K562 (cell line): ENCODE measurements at regions not wholly inside any gene's neighbourhood (a gene's known extent, or its start where the extent isn't known, plus 50 kb on each side); places are given as distances from the start of the nearest gene placed in this dataset.

Experiments used
- CBX1 ChIP-seq: sonication (generic); IDR thresholded peaks from 2 replicates; pipeline ENCODE4 v1.6.1; 2016; ENCODE audit warnings: antibody characterized with exemption, low read depth, mild to moderate bottlenecking
- EP400 ChIP-seq: fragments of 450-650 bp; IDR thresholded peaks from 2 replicates; pipeline ENCODE4 v1.6.1; 2017; ENCODE audit warnings: antibody characterized with exemption, mild to moderate bottlenecking, moderate library complexity
- GABPA ChIP-seq: fragments of 200-800 bp; sonication (Bioruptor generic); conservative IDR thresholded peaks from 2 replicates; pipeline ENCODE4 v1.6.1; 2016; ENCODE audit warnings: low read depth, missing genetic modification characterization, missing compliant biosample characterization
- NBN ChIP-seq: fragments of 450-650 bp; IDR thresholded peaks from 2 replicates; pipeline ENCODE4 v1.6.1; 2016; ENCODE audit warnings: low read depth, mild to moderate bottlenecking
- PRPF4 ChIP-seq: fragments of 200-400 bp; formaldehyde crosslinking; IDR thresholded peaks from one replicate; pipeline ENCODE4 v1.6.1; 2017; ENCODE audit warnings: low read length, low read depth, mild to moderate bottlenecking; ENCODE audit not compliant: insufficient read depth, poor library complexity, severe bottlenecking
- RNF2 ChIP-seq: sonication (generic); IDR thresholded peaks from 2 replicates; pipeline ENCODE4 v1.6.1; 2016
- SP1 ChIP-seq: sonication (generic); formaldehyde crosslinking; IDR thresholded peaks from 2 replicates; pipeline ENCODE4 v1.8.1; 2022; ENCODE audit warnings: mild to moderate bottlenecking, missing genetic modification reagents
- TCF3 ChIP-seq: sonication (generic); formaldehyde crosslinking; IDR thresholded peaks from 2 replicates; pipeline ENCODE4 v1.4.0; 2020; ENCODE audit warnings: mild to moderate bottlenecking, missing genetic modification reagents
- ZNF224 ChIP-seq: sonication (generic); formaldehyde crosslinking; IDR thresholded peaks from 2 replicates; pipeline ENCODE4 v1.8.0; 2022; ENCODE audit warnings: mild to moderate bottlenecking, missing genetic modification reagents
- TF ChIP-seq, protein P1 (sequence below): sonication (generic); formaldehyde crosslinking; IDR thresholded peaks from 2 replicates; pipeline ENCODE4 v1.8.0; 2022; ENCODE audit warnings: mild to moderate bottlenecking, missing genetic modification reagents
- TF ChIP-seq, protein P2 (sequence below), 3 experiments: IDR thresholded peaks in 2 of 3; conservative IDR thresholded peaks in 1 of 3; 2 replicates each; pipeline ENCODE4 v1.5.1; 2011 to 2012; ENCODE audit warnings: low read length in 3 of 3, mild to moderate bottlenecking in 3 of 3, control low read depth in 2 of 3, improper control_type of control experiment in 1 of 3, inconsistent platforms in 1 of 3, low read depth in 1 of 3, mixed read lengths in 1 of 3, moderate library complexity in 1 of 3; ENCODE audit not compliant: insufficient read depth in 2 of 3

DNA sequence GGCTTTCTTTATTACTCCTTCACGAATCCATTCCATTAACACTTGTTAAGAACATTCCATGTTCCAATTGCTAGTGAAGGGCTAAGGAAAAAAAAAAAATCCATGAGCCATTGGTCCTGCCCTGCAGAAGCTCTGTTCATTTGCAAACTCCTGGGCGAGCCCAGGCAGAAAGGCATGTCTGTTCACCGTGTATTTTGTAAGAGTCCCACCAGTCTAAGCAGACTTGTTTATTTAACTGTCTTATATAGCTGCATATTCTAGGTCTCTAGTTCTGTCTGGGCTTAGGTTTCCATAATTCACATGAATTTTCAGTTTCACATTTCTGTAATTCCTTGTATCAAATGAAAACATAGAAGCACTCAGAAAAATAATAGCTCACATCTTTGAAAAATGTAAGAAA is 97.4 kb upstream of the POU2AF2 start:
- TF ChIP-seq ZNF224 (no peak), RNF2 (no peak), SP1 (CRISPR knock-in tag) (no peak), PRPF4 (no peak), EP400 (no peak), NBN (no peak), TCF3 (CRISPR knock-in tag) (no peak), CBX1 (no peak), GABPA (no peak)
- TF ChIP-seq, protein P1, sequence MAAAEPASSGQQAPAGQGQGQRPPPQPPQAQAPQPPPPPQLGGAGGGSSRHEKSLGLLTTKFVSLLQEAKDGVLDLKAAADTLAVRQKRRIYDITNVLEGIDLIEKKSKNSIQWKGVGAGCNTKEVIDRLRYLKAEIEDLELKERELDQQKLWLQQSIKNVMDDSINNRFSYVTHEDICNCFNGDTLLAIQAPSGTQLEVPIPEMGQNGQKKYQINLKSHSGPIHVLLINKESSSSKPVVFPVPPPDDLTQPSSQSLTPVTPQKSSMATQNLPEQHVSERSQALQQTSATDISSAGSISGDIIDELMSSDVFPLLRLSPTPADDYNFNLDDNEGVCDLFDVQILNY (CRISPR knock-in tag): no peak
- TF ChIP-seq, protein P2, sequence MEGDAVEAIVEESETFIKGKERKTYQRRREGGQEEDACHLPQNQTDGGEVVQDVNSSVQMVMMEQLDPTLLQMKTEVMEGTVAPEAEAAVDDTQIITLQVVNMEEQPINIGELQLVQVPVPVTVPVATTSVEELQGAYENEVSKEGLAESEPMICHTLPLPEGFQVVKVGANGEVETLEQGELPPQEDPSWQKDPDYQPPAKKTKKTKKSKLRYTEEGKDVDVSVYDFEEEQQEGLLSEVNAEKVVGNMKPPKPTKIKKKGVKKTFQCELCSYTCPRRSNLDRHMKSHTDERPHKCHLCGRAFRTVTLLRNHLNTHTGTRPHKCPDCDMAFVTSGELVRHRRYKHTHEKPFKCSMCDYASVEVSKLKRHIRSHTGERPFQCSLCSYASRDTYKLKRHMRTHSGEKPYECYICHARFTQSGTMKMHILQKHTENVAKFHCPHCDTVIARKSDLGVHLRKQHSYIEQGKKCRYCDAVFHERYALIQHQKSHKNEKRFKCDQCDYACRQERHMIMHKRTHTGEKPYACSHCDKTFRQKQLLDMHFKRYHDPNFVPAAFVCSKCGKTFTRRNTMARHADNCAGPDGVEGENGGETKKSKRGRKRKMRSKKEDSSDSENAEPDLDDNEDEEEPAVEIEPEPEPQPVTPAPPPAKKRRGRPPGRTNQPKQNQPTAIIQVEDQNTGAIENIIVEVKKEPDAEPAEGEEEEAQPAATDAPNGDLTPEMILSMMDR (IDR thresholded peaks at IDR 0.05 in 2 of 3, conservative IDR thresholded peaks at IDR 0.05 in 1 of 3; ENCODE audit: insufficient read depth in 2 of 3, low read depth in 1 of 3, low read length in 3 of 3): no peak
